Sigmoid colon (tissue), 4 donors: ENCODE measurements at regions not wholly inside any gene's neighbourhood (a gene's known extent, or its start where the extent isn't known, plus 50 kb on each side); places are given as distances from the start of the nearest gene placed in this dataset.
"Not testable (repeated sequence)": the region's sequence is repeated elsewhere in the genome, so short reads cannot be mapped to it uniquely, and the experiment has no call there.

ENCODE experiments used
- EP300 ChIP-seq, 4 donors: sonication (generic); formaldehyde crosslinking; IDR thresholded peaks; one replicate each; pipeline ENCODE4 v1.6.1; 2017; ENCODE audit warnings: antibody characterized with exemption in 4 of 4
- POLR2AphosphoS5 ChIP-seq, 4 donors: sonication (generic); formaldehyde crosslinking; IDR thresholded peaks; one replicate each; pipeline ENCODE4 v1.6.1; 2017; ENCODE audit warnings: antibody characterized with exemption in 4 of 4

DNA sequence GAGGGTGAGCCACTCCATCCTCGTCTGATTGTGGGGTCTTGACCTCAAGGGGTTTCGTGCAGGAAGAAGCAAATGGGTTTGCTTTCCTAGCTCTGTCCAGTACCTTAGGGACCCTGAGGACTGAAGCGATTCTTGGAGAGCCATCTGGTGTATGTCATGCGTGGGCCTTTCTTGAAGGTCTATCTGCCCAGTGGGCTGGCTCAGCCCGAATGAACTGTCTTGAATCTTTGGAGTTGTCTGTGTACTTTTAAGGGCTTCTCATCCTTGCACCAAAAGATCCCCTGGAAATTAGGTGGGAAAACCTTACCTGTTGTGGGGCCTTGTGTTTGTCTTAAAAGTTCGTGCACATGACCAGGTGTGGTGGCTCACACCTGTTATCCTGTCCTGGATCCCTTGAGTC, 135.4 kb upstream of the ERV3-1 start:
- TF ChIP-seq POLR2AphosphoS5, EP300 (IDR thresholded peaks at IDR 0.05): not testable (repeated sequence)
